ENCODE measurements at regions not wholly inside any gene's neighbourhood (a gene's known extent, or its start where the extent isn't known, plus 50 kb on each side); places are given as distances from the start of the nearest gene placed in this dataset.

DNA sequence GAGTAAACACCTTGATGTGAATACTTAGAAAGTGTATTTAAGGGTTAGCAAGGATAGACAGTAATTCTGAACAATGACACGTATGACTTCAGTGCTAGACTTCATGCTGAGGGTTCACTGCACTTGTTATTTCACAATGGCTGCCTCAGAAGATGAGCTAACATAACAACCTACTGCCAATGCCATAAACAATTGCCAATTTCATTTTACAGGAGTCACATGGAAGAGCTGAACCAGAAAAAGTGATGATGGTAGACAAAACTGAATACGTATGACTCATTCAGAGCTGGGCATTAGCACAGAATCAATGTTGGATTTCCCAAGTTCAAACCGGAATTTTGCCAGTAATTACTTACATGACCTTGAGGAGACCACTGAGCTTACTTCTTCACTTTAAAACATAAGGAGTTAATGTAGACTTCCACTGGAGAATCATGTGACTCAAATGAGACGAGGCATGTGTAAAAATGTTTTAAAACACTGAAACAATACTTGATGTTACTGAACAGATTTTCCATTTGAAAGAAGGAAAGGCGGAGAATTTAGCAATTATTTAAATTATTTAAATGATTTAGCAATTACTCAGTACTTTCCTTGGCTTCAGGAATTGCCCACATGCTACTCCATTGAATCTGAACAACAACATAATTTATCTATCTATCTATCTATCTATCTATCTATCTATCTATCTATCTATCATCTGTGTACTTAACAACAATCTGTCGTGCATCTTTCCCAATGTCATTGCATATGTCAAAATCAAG, 868.5 kb upstream of the SLIT2 start:
- no peak for DNase-seq

DNA sequence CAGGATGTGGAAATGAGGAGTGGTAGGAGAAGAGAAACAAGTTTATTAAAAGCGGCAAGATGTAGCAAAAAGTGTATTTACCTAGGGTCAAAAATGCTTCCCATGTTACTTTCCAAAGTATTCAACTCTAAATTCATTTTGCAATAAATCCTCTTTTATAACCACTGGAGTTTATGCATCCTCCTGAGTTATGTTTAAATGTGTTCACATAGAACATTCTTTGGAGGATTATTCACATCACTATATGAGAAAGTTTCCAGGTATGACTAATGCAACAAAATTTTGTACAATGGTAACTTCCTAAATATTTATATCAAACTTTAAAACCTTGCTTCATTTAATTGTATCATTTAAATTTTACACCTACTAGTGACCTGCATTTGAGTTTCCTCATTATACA, 870.6 kb upstream of the SLIT2 start:
- DNase-seq: no peak

DNA sequence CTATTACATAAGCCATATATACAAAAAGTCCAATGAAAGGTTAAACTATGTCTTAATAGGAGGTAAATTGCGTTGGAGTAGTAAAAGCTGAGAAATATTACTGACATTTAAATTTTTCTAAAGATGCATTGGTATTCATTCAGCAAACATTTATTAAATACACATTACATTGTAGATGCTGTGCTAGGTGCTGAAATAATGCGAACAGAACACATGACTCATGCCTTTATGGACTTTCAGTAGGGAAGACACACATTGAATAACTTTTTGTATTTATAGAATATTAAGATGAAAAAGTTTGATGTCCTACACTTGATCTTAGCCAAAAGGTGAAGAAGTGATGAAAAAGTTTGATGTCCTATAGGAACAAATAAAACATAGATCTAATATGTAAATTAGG, 871.1 kb upstream of the SLIT2 start:
- no peak for DNase-seq

DNA sequence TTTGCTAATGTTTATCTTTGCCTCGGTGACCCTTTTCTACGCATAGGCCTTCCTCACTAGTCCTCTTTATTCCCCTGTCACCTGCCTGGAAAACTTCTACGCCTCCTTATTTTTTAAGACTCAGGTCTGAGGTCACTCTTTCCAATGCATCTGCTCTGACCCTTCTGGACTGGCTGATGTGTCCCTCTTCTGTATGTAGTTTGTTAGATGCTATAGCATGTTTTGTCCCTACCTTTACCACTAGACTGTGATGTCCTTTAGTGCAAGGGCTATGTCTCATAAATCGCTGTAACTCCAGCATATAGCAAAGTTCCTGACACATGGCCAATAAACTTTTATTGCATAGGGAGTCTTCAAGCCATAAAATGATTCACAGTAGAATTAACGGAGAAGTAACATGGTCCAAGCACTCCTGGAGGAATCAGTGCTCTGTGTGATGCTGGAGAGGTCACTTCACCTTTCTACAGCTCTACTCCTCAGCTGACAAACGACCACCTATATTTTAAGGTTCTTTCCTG, 872.5 kb upstream of the SLIT2 start:
- DNase-seq: no peak

DNA sequence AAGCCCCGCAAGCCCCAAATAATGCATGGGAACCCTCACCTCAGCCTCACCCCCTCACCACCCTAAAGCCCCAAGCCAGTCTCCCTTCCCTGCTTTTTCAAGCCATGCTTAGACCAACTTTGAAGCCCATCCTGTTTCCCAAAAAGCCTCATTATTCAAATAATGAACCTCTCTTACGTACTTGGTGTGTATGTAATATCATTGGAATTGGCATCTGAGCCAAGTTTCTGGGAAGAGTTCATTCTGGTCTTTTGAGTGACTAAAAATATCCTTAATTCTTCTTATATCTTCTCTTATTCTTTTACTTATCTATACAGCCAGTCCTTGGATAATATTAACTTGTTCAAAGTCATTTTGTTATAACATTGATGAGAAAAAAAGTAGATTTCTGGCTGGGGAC, 875.8 kb upstream of the SLIT2 start:
- DNase-seq: no peak

DNA sequence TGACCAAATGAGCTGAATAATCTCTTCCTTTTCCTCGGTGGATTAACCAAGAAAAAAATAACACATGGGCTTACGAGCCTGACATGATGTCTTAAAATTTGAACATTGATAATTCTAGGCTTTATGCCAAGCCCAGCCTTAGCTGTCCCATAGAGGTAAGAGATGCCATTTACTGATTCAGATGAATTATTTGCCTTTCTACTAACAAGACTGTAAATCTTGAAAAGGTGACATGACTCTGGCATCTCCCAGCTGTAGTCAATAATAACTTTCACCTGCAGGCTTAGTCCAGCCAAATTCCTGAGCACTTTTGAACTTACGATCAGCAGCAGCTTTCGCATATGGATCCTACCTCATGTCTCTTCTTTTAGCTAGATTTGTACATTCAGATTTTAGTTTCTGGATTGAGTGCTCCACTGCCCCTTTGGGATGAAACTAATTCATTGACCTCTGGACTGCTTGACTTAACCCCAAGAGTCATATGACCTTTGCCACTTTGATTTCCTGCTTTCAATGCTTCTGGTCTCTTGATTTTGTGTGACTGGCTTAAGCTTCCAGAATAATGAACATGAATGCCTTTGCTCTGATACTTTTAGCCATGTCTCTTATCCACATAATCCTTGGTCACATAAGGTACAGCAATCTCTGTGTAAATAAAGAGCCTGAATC, 876.4 kb upstream of the SLIT2 start:
- DNase-seq: peak; percentile 3

DNA sequence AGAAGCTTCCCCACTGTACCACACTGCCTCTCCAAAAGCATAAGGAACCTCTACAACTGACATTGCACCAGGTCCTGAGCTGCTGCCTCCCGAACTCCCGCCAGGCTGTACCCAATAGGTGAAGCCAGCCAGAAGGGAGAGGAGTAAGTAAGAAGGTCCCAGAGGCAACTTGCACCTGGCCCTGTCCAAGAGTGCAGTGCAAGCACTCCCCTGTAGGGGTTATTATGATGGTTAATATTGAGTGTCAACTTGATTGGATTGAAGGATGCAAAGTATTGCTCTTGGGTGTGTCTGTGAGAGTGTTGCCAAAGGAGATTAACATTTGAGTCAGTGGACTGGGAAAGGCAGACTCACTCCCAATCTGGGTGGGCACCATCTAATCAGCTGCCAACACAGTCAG, 879.3 kb upstream of the SLIT2 start:
- no peak for DNase-seq

DNA sequence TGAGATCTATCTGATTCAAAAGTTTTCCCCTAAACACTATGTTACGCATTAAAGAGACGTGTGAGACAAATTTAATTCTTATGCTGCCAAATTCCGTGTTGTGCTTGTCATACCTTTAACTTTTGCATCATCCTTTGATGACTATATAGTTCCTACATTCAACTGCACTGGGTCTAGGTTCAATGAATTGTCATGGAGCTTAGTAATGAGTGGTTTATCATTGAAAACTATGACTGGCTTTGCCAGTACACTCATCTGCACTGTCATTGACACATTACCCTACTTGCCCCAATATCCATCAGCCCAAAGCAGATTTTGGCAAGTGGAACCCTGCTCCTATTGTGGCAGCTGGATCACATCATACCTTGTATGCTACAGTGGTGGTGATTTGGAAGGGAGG, 882.9 kb upstream of the SLIT2 start:
- DNase-seq: no peak

DNA sequence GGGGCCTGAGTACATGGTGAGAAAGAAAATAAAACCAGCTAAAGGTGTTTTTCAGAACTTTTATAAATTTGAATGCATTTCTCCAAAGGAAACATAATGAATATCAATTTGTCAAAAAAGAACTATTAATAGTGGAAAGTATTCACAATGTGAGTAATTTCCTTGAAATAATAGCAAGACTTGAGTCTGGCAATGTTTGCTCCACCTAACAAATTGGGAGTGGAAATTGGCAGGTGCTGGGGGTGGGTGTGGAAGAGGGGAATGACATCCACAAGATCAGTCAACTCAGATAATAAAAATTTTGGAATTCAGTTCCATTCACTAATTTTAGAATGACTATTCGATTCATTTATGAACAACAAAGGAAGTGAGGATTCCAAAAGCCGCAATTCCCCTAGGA, 884.8 kb upstream of the SLIT2 start:
- no peak for DNase-seq

DNA sequence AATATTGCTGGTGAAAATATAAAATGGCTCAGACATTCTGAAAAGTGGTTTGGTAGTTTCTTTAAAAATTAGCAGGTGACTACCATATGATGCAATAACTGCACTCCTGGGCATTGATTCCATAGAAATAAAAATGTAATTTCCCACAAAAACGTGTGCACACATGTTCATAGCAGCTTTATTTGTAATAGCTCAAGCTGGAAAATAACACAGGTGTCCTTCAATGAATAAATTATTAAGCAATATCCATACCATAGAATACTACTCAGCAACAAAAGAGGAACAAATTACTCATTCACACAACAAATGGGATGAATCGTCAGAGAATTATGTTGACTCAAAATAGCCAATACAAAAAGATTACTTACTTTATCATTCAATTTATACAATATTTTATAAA, 893.7 kb upstream of the SLIT2 start:
- no peak for DNase-seq

DNA sequence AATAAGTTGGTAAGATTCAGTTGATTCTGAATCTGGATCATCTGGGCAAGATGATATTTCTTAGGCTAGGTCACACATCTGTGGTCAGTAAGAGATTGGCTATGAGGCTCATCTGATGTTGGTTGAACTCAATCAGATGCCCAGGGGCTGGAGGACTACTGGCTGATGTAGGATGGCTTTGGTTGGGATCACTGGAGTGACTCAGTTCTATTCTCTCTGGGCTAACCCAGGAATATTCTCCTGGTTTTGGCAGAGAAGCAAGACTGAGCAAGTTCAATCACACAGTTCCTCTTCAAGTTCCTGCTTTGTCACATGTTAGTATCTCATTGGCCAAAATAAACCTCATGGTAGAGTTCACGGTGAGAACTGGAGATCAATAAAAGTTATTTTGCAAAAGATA, 902.3 kb upstream of the SLIT2 start:
- DNase-seq: no peak

DNA sequence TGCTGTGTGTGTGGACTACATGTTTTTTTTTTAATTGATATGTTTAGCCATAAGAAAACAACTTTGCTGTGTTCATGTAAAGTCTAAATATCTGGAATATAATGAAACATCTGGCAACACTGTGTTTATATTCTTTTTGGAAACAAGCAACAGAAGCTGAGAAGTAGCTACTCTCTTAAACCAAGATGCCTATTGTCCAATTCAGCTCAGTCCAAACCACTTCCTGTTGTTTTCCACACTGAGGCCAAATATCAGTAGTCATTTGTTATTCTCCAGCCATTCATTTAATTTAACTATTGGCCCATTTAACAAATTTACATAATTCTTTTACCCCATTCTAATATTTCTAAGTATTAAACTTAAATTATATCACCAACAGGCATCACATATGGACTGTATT, 903.0 kb upstream of the SLIT2 start:
- DNase-seq: no peak

DNA sequence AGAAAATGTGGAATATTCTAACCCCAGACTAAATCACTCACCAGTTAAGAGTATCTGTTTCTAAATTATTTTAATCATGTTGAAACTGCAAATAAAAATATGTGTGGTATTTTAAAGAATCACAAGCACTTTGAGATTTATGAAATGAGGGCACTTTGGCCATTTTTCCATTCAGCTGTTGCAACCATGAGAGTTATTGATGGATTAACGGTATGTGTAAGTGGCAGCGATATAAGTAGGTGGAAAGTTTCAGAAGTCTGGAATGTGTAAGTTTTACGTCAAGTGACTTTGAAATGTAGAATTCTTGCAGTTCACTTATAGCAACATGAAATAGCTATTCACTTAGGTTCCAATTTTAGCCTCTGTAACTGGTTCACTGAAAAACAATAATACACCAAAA, 905.1 kb upstream of the SLIT2 start:
- no peak for DNase-seq

DNA sequence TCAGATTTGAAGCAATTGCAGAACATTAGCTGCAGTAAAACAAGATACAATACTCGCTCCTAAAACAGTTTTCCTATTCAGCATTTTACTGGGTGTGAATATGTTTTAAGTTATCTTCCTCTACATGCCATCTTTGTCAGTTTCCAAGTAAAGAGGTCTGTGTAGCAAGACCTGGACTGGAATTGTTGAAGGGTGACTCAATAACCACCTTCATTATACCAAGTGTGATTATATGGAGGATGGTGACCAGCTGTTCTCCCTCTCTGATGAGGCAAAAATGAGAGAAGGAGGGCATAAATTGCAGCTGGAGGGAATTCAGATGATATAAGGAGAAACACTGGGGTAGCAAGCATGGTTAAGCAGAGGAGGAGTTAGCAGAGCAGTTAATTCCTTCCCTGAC, 922.1 kb upstream of the SLIT2 start:
- no peak for DNase-seq

DNA sequence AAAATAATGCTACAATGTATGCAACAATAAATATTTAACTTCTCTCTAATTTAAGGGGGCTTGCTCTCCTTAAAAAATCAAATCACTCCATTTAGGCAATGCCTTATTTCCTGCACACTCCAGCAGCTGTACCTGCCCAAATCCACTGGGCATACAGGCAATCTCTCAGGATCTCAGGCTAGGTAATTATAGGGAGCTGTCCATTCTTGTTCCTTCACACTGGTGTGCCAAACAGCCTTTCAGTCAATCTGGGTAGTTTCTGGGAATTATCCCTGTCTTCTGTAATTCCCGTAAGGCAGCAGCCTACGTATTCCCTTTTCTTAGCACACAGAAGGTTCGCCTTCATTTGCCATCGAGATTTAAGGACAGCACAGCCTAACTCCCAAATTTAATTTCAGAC, 922.6 kb upstream of the SLIT2 start:
- no peak for DNase-seq

DNA sequence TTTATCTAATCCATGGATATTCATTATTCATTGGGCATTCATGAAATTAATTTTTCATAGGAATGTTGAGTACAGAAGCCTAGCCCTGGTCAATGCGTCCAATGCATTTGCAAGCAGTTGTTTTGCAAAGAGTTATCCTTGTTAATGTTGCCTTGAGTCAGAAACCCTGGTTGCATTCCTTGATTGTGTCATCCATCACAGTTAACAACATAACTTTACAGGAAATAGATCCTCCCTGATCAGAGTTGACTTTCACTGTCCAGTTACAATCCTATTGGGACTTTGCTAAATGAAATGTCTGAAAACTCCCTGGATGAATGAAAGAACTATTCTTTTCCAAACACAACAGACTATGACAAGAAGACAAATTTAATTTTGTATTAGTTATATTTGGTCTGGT, 924.3 kb upstream of the SLIT2 start:
- no peak for DNase-seq

DNA sequence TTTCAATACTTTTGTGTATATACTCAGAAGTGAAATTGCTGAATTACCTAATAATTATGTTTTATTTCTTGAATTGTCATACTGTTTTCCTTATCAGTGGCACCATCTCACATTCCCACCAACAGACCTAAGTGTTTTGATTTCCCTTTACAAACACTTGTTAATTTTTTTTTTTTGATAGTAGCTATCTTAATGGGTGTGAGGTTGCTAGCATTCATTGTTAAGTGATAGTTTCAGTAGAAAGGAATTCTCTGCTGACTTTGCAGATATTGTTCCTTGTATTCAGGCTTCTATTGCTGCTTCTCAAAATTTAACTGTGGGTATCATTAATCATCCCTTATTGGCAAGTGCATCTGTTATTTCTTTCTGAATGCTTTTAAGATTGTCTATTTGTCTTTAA, 927.5 kb upstream of the SLIT2 start:
- no peak for DNase-seq

DNA sequence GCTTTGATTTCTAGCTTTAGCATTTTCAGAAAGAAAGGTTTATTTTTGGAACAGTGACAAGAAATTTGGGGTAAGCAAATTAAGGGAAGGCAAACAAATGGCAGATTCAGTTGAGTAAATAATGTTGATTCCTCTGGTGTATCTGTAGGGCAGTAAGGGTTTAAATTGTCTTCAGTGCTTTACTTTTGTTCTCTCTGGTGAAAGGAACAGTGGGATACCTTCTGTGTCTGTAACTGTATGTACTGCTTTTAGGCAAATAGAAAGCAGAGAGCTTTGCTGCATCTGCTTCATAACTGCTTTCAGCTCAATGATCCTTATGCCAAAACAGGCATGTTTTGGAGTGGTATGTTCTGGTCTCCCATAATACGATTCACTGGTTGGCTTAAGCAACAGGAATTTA, 932.1 kb upstream of the SLIT2 start:
- no peak for DNase-seq

DNA sequence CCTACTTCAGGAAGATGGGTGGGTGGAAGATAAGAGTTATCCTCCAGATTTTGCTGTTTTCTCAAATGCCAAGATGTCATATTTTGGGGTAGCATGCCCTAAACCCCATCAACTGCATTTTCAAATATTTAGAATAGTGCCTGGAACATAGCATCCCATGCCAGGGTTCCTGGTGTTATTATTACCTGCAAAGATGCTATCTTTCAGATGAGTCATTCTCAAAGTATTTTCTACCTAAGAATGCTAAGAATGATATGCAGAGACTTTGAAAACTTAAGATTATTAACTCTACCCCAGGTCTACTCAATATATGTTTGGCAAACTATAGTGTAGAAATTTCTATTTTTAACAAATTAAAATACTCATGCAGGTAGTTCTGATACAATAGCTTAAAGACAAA, 934.3 kb upstream of the SLIT2 start:
- DNase-seq: no peak

DNA sequence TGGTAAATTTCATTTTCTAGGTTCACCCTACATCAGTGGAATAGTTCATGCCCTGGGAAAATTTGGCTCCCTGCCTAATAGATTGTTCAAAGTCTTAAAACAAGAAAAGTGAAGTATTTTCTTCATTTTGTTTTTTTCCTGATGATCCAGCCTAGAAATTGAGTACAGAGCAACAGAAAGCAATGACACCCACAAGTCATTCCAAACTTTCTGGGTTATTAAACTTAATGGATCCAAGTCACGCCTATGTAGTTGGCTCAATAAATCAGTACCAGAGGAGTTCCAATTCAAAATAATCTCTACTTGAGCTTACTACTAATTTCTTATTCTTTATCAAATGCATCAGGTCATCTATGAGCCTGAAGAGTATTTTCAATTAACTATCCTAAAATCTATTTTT, 937.6 kb upstream of the SLIT2 start:
- no peak for DNase-seq

DNA sequence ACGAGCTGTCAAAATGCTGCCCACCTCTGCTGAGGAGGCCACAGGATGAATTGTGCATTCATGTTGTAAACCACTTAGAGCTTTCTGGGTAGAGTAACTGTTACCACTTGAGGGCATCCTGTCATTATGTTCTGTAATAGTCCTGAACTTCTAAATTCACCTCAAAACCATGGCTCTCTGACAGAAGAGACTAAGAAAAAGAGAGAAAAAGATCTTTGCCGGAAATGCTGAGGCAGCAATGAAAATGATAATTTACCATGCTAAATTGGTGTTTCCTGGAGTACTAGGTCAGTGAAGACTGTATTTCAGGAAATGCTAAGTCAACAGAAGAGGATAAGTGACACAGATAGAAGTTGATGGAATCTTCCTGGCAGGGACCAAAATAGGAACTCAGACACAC, 942.3 kb upstream of the SLIT2 start:
- peak; percentile 47 for DNase-seq

DNA sequence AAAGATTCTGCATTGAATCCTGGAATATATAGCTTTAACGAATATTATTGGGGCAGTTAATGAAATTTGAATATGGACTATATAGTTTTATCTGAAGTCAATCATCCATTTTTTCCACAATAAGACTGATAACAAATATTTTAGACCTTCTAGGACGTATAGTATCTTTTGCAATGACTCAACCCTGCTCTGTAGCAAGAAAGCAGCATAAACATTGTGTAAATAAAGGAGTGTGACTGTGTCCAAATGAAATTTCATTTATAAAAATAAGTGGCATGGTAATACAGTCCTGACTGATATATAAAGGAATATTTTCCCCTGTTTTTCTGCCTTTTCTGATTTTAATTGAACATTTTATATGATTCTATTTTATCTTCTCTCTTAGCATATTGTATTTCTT, 947.7 kb upstream of the SLIT2 start:
- DNase-seq: no peak

DNA sequence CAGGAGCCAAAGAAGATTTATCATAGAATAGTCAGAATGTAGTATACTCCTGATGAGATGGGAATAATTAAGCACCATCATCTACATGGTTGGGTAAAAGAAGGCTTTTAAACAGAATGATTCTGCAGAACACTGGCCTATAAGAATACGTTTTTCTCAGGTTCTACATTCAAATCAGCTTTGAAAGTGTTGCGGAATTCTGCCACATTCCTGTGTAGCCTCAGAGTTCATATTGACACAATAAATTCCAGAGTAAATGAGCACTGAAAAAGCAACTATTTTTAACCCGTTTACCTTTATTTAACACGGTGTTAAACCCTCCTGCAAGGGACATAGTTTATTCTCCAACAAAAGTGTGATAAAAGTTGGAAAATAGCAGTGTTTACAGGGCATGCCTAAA, 950.2 kb upstream of the SLIT2 start:
- no peak for DNase-seq

DNA sequence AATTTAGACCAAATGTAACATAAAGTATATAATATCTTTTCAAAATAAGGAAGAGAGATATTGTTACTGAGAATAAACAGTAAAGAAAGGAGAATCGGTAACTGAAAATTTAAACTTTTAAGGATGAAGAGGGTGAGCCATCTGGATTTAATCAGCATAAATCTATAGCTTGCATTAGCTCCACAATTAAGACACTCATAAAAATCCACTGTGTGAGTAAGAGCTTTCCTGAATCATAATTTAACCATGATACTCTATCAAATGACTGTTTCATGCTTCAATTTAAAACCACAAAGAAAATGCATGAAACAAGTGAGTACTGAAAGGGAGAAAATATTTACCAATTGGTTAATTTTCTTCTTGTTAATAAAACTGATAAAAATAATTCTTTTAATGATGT, 951.5 kb upstream of the SLIT2 start:
- DNase-seq: no peak

DNA sequence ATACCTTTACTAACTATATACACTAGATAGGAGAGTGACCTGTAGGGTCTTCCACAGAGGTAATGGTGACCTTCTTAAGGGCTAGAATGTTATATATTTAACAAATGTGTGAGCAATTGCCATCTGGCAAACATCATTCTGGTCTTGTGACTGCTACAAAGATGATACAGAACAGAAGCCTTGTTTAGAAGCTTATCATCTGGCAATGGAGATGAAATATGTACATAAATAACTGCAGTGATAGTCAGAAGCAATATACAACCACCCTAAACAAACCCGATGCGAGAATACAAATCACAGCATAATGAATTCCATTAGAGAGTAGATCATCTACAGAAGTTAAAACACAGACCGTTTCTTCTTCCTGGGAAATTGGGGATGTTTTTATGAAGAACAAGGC, 952.7 kb upstream of the SLIT2 start:
- no peak for DNase-seq
